B cell (primary cell): ENCODE measurements at regions not wholly inside any gene's neighbourhood (a gene's known extent, or its start where the extent isn't known, plus 50 kb on each side); places are given as distances from the start of the nearest gene placed in this dataset.
"Not testable (repeated sequence)": the region's sequence is repeated elsewhere in the genome, so short reads cannot be mapped to it uniquely, and the experiment has no call there.

Experiments
- ATAC-seq: fragments of 200-7000 bp; cut with Tn5 transposase; one replicate; pipeline ENCODE4 v1.10.0; 2021; ENCODE audit warnings: low read depth, mild to moderate bottlenecking, moderate number of reproducible peaks, moderate library complexity
- CTCF ChIA-PET: fragments of 350-600 bp; sonication (Branson Sonifier 250); formaldehyde crosslinking; loops from one replicate; lab custom pipeline; 2021; ENCODE audit warnings: antibody characterized with exemption, inconsistent platforms; lab: Charles Lee
- POLR2A ChIA-PET: fragments of 350-600 bp; sonication (Branson Sonifier 250); formaldehyde crosslinking; loops from one replicate; lab custom pipeline; 2021; ENCODE audit warnings: antibody characterized with exemption; lab: Charles Lee
- DNase-seq: peaks from one replicate; pipeline ENCODE4 v3.0.0; 2013
- H2AFZ ChIP-seq: 2 replicates; pipeline ENCODE4 v1.6.1; 2012; ENCODE audit warnings: mild to moderate bottlenecking, low read depth, low read length; ENCODE audit not compliant: insufficient read depth, poor library complexity, severe bottlenecking
- H3K27ac ChIP-seq, 2 donors: 1 replicate in 1 of 2; 2 replicates in 1 of 2; pipeline ENCODE4 v1.5.1; 2012 to 2013; ENCODE audit warnings: low read length in 2 of 2, mild to moderate bottlenecking in 2 of 2, moderate library complexity in 1 of 2
- H3K27me3 ChIP-seq, 4 experiments: fragments of 200-600 bp in 1 of 4; sonication (generic) in 1 of 4; replicated peaks in 1 of 4; 1 replicate in 2 of 4; 2 replicates in 2 of 4; pipeline versions ENCODE4 v1.6.1 to v1.7.0; 2013 to 2016; ENCODE audit warnings: low read length in 3 of 4, mild to moderate bottlenecking in 2 of 4, mixed read lengths in 1 of 4, moderate library complexity in 1 of 4; ENCODE audit not compliant: insufficient read depth in 4 of 4, control insufficient read depth in 3 of 4; ENCODE audit errors: control extremely low read depth in 1 of 4
- H3K36me3 ChIP-seq, 2 experiments: replicated peaks in 1 of 2; 1 replicate in 1 of 2; 2 replicates in 1 of 2; pipeline versions ENCODE4 v1.6.1 to v1.7.1; 2013; ENCODE audit warnings: low read length in 1 of 2; ENCODE audit not compliant: insufficient read depth in 2 of 2, control insufficient read depth in 1 of 2; ENCODE audit errors: control extremely low read depth in 1 of 2, extremely low read depth in 1 of 2
- H3K4me1 ChIP-seq, 2 donors: fragments of 200-600 bp in 1 of 2; sonication (generic) in 1 of 2; 1 replicate in 1 of 2; 2 replicates in 1 of 2; pipeline versions ENCODE4 v1.5.1 to v1.6.1; 2013 to 2017; ENCODE audit warnings: low read length in 2 of 2; ENCODE audit not compliant: control insufficient read depth in 2 of 2, insufficient read depth in 2 of 2
- H3K4me2 ChIP-seq: replicated peaks from 2 replicates; pipeline ENCODE3; 2012; ENCODE audit warnings: mild to moderate bottlenecking, low read depth, low read length; ENCODE audit not compliant: poor library complexity, severe bottlenecking
- H3K4me3 ChIP-seq, 5 experiments: fragments of 200-600 bp in 1 of 5; sonication (generic) in 1 of 5; 1 replicate in 3 of 5; 2 replicates in 2 of 5; pipeline versions ENCODE4 v1.5.1 to v1.7.0; 2011 to 2016; ENCODE audit warnings: low read length in 4 of 5, mild to moderate bottlenecking in 4 of 5, low read depth in 2 of 5, control low read depth in 1 of 5, moderate library complexity in 1 of 5; ENCODE audit not compliant: insufficient read depth in 1 of 5; ENCODE audit errors: control extremely low read depth in 1 of 5, extremely low read depth in 1 of 5
- H3K79me2 ChIP-seq: fragments of 200-600 bp; sonication (generic); one replicate; pipeline ENCODE4 v1.6.0; 2016; ENCODE audit warnings: low read length; ENCODE audit not compliant: control insufficient read depth, insufficient read depth
- H3K9ac ChIP-seq: fragments of 200-600 bp; sonication (generic); 2 replicates; pipeline ENCODE4 v1.6.1; 2017; ENCODE audit warnings: mild to moderate bottlenecking, low read length, moderate library complexity
- H3K9me3 ChIP-seq, 3 donors: one replicate each; pipeline versions ENCODE4 v1.6.1 to v1.7.1; 2013; ENCODE audit warnings: low read length in 2 of 3; ENCODE audit not compliant: control insufficient read depth in 2 of 3, insufficient read depth in 1 of 3; ENCODE audit errors: control extremely low read depth in 1 of 3
- H4K20me1 ChIP-seq: 2 replicates; pipeline ENCODE4 v1.6.0; 2012; ENCODE audit warnings: mild to moderate bottlenecking, low read length; ENCODE audit not compliant: insufficient read depth, control insufficient read depth, poor library complexity, severe bottlenecking
- H3K27ac Mint-ChIP-seq: one replicate; pipeline ENCODE4 v1.8.0; 2021; ENCODE audit warnings: mixed read lengths
- H3K27me3 Mint-ChIP-seq: one replicate; pipeline ENCODE4 v1.8.0; 2021; ENCODE audit warnings: mixed read lengths
- H3K4me1 Mint-ChIP-seq: one replicate; pipeline ENCODE4 v1.8.0; 2021; ENCODE audit warnings: mixed read lengths
- H3K4me3 Mint-ChIP-seq: one replicate; pipeline ENCODE4 v1.8.0; 2021; ENCODE audit warnings: mixed read lengths
- H3K9me3 Mint-ChIP-seq: one replicate; pipeline ENCODE4 v1.8.0; 2022; ENCODE audit warnings: mixed read lengths; ENCODE audit not compliant: insufficient read depth
- EZH2 ChIP-seq: IDR thresholded peaks from 2 replicates; pipeline ENCODE4 v1.6.1; 2012; ENCODE audit warnings: borderline replicate concordance, low read depth, mild to moderate bottlenecking, moderate library complexity, low read length; ENCODE audit not compliant: insufficient read depth, poor library complexity, severe bottlenecking
- WGBS: methylation state at CpG from one replicate; pipeline ENCODE4 v1.1.5; 2013; ENCODE audit warnings: missing lambda C conversion rate; ENCODE audit not compliant: insufficient coverage; 5-methylcytosine and 5-hydroxymethylcytosine counted together
- intact Hi-C: fragments of 100-400 bp; cut with micrococcal nuclease; formaldehyde crosslinking; loops from one replicate; pipeline ENCODE4 v1.10.0; 2022
- TF ChIP-seq, protein P1 (sequence below): fragments of 200-600 bp; IDR thresholded peaks from one replicate; pipeline ENCODE4 v1.8.0; 2022; ENCODE audit warnings: antibody characterized with exemption, mild to moderate bottlenecking

DNA sequence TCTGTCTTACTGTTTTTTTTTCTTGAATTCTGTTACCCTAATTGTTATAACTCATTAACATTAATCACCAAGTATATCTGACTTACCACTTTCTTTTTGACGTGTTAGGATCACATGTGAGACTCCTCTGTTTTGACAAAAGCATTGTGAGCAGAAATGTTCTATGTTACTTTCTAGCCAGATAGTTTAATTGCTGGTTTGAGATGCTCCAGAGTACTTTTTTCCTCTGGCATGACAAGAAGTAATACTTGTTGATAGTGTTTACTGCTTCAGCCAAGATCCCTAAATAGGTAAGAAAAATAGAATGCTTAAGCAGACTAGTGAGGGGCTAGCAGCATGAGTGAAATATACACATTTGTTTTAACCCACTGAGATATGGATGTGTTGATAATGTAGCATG lies 303.9 kb upstream of the PABPC4L start:
- no peak for TF ChIP-seq EZH2
- TF ChIP-seq, protein P1, sequence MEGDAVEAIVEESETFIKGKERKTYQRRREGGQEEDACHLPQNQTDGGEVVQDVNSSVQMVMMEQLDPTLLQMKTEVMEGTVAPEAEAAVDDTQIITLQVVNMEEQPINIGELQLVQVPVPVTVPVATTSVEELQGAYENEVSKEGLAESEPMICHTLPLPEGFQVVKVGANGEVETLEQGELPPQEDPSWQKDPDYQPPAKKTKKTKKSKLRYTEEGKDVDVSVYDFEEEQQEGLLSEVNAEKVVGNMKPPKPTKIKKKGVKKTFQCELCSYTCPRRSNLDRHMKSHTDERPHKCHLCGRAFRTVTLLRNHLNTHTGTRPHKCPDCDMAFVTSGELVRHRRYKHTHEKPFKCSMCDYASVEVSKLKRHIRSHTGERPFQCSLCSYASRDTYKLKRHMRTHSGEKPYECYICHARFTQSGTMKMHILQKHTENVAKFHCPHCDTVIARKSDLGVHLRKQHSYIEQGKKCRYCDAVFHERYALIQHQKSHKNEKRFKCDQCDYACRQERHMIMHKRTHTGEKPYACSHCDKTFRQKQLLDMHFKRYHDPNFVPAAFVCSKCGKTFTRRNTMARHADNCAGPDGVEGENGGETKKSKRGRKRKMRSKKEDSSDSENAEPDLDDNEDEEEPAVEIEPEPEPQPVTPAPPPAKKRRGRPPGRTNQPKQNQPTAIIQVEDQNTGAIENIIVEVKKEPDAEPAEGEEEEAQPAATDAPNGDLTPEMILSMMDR: no peak
- Mint-ChIP-seq H3K27ac (no peak overlapping the region), H3K4me1 (no peaks in the 10 kb centered on the region), H3K9me3 (peaks cover 2% of the 10 kb centered on the region), H3K27me3 (no peaks in the 10 kb centered on the region), H3K4me3 (no peak overlapping the region)
- DNase-seq (no peak), ATAC-seq (no peak)
- Histone ChIP-seq H3K4me1 (no peaks in the 10 kb centered on the region), H3K79me2 (no peaks in the 10 kb centered on the region), H3K4me2 (no peak overlapping the region), H2AFZ (no peak overlapping the region), H3K27me3 (no peaks in the 10 kb centered on the region), H3K4me3 (no peak overlapping the region), H3K9me3 (peaks cover 0 to 4% (median 0%) of the 10 kb centered on the region in 3 donors), H3K27ac (no peak overlapping the region), H3K36me3 (no peaks in the 10 kb centered on the region), H3K9ac (no peak overlapping the region), H4K20me1 (no peaks in the 10 kb centered on the region)
- POLR2A ChIA-PET: no interaction called here
- no CpG with 5 or more reads among the region's 1 CpG for WGBS
- CTCF ChIA-PET: no interaction called here
- intact Hi-C loops: no loop called here

- CTCF ChIA-PET: no interaction called here
Measured at GRCh38 chr4:134501973-134502643, 300.5 kb upstream of the PABPC4L start.

GRCh38 chr4:134501488-134501887 lies 299.9 kb upstream of the PABPC4L start:
- H3K36me3 ChIP-seq, H3K9me3 Mint-ChIP-seq, H2AFZ ChIP-seq, H3K4me1 Mint-ChIP-seq, H3K27ac Mint-ChIP-seq, H3K27me3 ChIP-seq, H3K27ac ChIP-seq, POLR2A ChIA-PET, H3K4me2 ChIP-seq, H3K9me3 ChIP-seq, CTCF ChIA-PET, H3K4me3 Mint-ChIP-seq, ATAC-seq, intact Hi-C loops, H3K79me2 ChIP-seq, H3K4me1 ChIP-seq, H3K9ac ChIP-seq, H3K27me3 Mint-ChIP-seq, DNase-seq, H4K20me1 ChIP-seq, H3K4me3 ChIP-seq: not testable (repeated sequence)
- 94% methylated on average over 10 of the region's 11 CpGs for WGBS

More at GRCh38 chr4:134501973-134502643, 300.5 kb upstream of the PABPC4L start:
- Histone ChIP-seq H3K4me3 (no peak overlapping the region), H4K20me1 (no peaks in the 10 kb centered on the region), H3K27ac (no peak overlapping the region), H3K79me2 (no peaks in the 10 kb centered on the region), H3K4me1 (no peaks in the 10 kb centered on the region), H3K9ac (no peak overlapping the region), H3K9me3 (peaks cover 0 to 4% (median 0%) of the 10 kb centered on the region in 3 donors), H2AFZ (no peak overlapping the region), H3K4me2 (no peak overlapping the region), H3K27me3 (no peaks in the 10 kb centered on the region), H3K36me3 (no peaks in the 10 kb centered on the region)
- Mint-ChIP-seq H3K27me3 (no peaks in the 10 kb centered on the region), H3K4me3 (no peak overlapping the region), H3K27ac (no peak overlapping the region), H3K9me3 (no peaks in the 10 kb centered on the region), H3K4me1 (no peaks in the 10 kb centered on the region)
- POLR2A ChIA-PET: no interaction called here
- intact Hi-C loops: no loop called here
- ATAC-seq: no peak
- TF ChIP-seq EZH2: no peak
- TF ChIP-seq, protein P1: no peak
- 98% methylated on average over 10 of the region's 16 CpGs for WGBS
- no peak for DNase-seq
